ENCODE measurements at regions not wholly inside any gene's neighbourhood (a gene's known extent, or its start where the extent isn't known, plus 50 kb on each side); places are given as distances from the start of the nearest gene placed in this dataset.

- TF ChIP-seq POLR2A (IDR thresholded peaks at IDR 0.05; ENCODE audit: low read depth, low read length), result no peak
- no peak for TF ChIP-seq POLR2AphosphoS5 (IDR thresholded peaks at IDR 0.05; ENCODE audit: low read depth, low read length)
- TF ChIP-seq TAF1 (IDR thresholded peaks at IDR 0.05; ENCODE audit: borderline replicate concordance, low read depth, low read length), result no peak
Observed at GRCh38 chr10:62709200-62709599, 95.3 kb upstream of the ADO start.
